Kidney (tissue), 13 donors: ENCODE measurements at regions not wholly inside any gene's neighbourhood (a gene's known extent, or its start where the extent isn't known, plus 50 kb on each side); places are given as distances from the start of the nearest gene placed in this dataset.

Source experiments
- DNase-seq, 5 donors: peaks; one replicate each; pipeline ENCODE4 v3.0.0-alpha.2; 2013 to 2020
- FAIRE-seq: peaks from 2 replicates; lab custom pipeline; 2012; peaks lifted over from hg19 to GRCh38; lab: Jason Lieb, UNC
- H3K27ac ChIP-seq, 2 donors: one replicate each; pipeline ENCODE4 v1.7.0; 2013; ENCODE audit warnings: low read depth in 2 of 2, low read length in 2 of 2, inconsistent platforms in 1 of 2
- H3K27me3 ChIP-seq: one replicate; pipeline ENCODE4 v1.7.1; 2013; ENCODE audit warnings: low read length, inconsistent platforms; ENCODE audit not compliant: control insufficient read depth, insufficient read depth
- H3K36me3 ChIP-seq, 3 donors: one replicate each; pipeline versions ENCODE4 v1.7.0 to v1.7.1; 2013; ENCODE audit warnings: low read length in 3 of 3, control low read depth in 1 of 3, inconsistent platforms in 1 of 3; ENCODE audit not compliant: insufficient read depth in 3 of 3, control insufficient read depth in 2 of 3
- H3K4me1 ChIP-seq, 3 donors: one replicate each; pipeline versions ENCODE4 v1.7.0 to v1.7.1; 2013; ENCODE audit warnings: low read length in 3 of 3, inconsistent platforms in 1 of 3, low read depth in 1 of 3; ENCODE audit not compliant: control insufficient read depth in 2 of 3, insufficient read depth in 2 of 3
- H3K4me3 ChIP-seq, 3 donors: one replicate each; pipeline versions ENCODE4 v1.7.0 to v1.8.1; 2013; ENCODE audit warnings: low read length in 3 of 3, control low read depth in 1 of 3, inconsistent platforms in 1 of 3
- H3K9ac ChIP-seq, 3 donors: one replicate each; pipeline versions ENCODE4 v1.7.0 to v1.7.1; 2013; ENCODE audit warnings: low read length in 3 of 3, control low read depth in 1 of 3, inconsistent platforms in 1 of 3
- H3K9me3 ChIP-seq, 3 donors: one replicate each; pipeline versions ENCODE4 v1.7.0 to v1.7.1; 2013; ENCODE audit warnings: low read length in 3 of 3, control low read depth in 1 of 3, inconsistent platforms in 1 of 3; ENCODE audit not compliant: control insufficient read depth in 2 of 3, insufficient read depth in 1 of 3
- CTCF ChIP-seq: IDR thresholded peaks from 3 replicates; pipeline ENCODE4 v1.5.1; 2012; ENCODE audit warnings: mild to moderate bottlenecking, moderate library complexity, borderline replicate concordance; ENCODE audit not compliant: insufficient read depth; ENCODE audit errors: extremely low read depth
- intact Hi-C: fragments of 100-400 bp; cut with DNase I; formaldehyde crosslinking; loops from one replicate; pipeline ENCODE4 v1.11.1; 2022
- donor health status: control.
- donor health status: control.
- donor health status: control.
- donor health status: control.
- donor health status: control.
- donor health status: DM: yes; HTN: yes; CAD: no.
- donor health status: Normal renal cell carcinoma (clear cell type).

GRCh38 chr1:58883888-58884482, 100.1 kb upstream of the JUN start:
- Histone ChIP-seq H3K4me1 (peaks cover 0 to 16% (median 8%) of the 10 kb centered on the region in 3 donors), H3K27ac (peak overlapping the region; percentile 32 to 51), H3K4me3 (no peak overlapping the region), H3K27me3 (no peaks in the 10 kb centered on the region), H3K9ac (no peak overlapping the region), H3K36me3 (no peaks in the 10 kb centered on the region), H3K9me3 (no peaks in the 10 kb centered on the region)
- intact Hi-C loops = no loop called here
- DNase-seq = no peak
- FAIRE-seq = no peak
- TF ChIP-seq CTCF = no peak

DNA sequence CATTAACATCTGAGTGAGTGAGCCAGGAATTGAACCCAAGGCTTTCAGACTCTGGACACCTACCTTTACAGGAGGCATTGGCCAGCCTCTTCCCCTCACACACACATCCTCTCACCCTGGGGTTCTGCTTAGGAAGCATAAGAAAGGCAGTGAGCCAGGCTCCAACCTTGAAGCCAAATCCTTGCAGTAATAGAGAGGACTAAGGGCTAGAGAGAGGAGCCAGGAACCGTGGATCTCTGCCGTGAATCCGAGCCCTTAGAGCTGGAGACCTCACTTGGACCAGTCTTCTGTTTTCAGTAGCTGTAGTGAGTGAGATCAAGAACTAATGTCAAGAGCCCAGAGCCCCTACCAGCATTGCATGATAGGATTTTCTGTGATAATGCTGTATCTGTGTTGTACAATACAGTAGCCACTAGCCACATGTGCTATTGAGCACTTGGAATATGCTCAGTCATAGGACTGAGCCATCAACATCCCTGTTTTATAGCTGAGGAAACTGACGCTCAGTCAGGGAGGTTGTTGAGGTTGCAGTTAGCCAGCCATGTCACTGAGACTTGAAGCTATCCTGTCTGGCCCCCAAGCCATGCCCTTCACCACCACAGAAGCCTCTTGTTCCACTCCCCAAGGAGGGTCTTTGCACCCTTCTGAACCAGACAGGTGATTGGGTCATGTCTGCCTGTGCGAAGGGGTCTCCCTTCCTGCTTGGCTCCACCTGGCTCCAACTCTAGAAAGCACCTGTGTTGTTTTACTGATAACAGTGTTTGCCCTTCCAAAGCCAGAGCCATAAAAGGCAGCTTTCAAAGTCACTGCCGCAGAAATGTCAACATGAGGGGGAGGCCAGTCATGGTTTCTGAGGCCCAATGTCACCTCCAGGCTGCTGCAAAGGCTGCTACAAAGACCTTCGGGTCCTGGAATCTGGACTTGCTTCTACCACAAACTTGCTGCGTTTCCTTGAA, 101.1 kb upstream of the JUN start:
- Histone ChIP-seq H3K36me3 (no peaks in the 10 kb centered on the region), H3K4me1 (peaks cover 0 to 16% (median 8%) of the 10 kb centered on the region in 3 donors), H3K9me3 (no peaks in the 10 kb centered on the region), H3K27me3 (no peaks in the 10 kb centered on the region), H3K9ac (peak overlapping the region in 1 of 3 donors; percentile 9), H3K4me3 (no peak overlapping the region), H3K27ac (peak overlapping the region; percentile 69 to 80)
- no peak for FAIRE-seq
- intact Hi-C loops = no loop called here
- peak in 3 of 5 donors; percentile 70 to 83 (median 77) for DNase-seq
- TF ChIP-seq CTCF = no peak

GRCh38 chr1:58885998-58886397, 102.2 kb upstream of the JUN start:
- no peak overlapping the region for H3K9ac ChIP-seq
- H3K4me1 ChIP-seq = peaks cover 0 to 16% (median 8%) of the 10 kb centered on the region in 3 donors

More at GRCh38 chr1:58885998-58886397, 102.2 kb upstream of the JUN start:
- H3K27me3 ChIP-seq = no peaks in the 10 kb centered on the region
- no peaks in the 10 kb centered on the region for H3K9me3 ChIP-seq
- H3K27ac ChIP-seq = peak overlapping the region in 1 of 2 donors; percentile 38
- DNase-seq (no peak), FAIRE-seq (no peak)
- intact Hi-C loops = no loop called here
- H3K4me3 ChIP-seq = no peak overlapping the region
- no peak for TF ChIP-seq CTCF
- no peaks in the 10 kb centered on the region for H3K36me3 ChIP-seq
